ENCODE measurements at regions not wholly inside any gene's neighbourhood (a gene's known extent, or its start where the extent isn't known, plus 50 kb on each side); places are given as distances from the start of the nearest gene placed in this dataset.
"Not testable (repeated sequence)": the region's sequence is repeated elsewhere in the genome, so short reads cannot be mapped to it uniquely, and the experiment has no call there.

GRCh38 chr3:28110869-28111268 is 130.6 kb upstream of the CMC1 start:
- no peak for DNase-seq

GRCh38 chr3:28114893-28115292 is 126.5 kb upstream of the CMC1 start:
- no peak for DNase-seq

DNA sequence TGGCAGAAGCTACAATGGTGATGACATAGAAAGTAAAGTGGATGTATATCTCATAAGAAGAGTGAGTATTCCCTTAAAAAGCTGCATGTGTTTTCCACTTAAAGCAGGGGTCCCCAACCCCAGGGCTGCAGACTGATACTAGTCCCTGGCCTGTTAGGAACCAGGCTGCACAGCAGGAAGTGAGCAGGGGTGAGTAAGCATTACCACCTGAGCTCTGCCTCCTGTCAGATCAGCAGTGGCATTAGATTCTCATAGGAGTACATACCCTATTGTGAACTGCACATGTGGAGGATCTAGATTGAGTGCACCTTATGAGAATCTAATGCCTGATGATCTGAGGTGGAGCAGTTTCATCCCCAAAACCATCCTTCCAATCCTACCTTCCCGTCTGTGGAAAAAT is 126.1 kb upstream of the CMC1 start:
- no peak for DNase-seq

DNA sequence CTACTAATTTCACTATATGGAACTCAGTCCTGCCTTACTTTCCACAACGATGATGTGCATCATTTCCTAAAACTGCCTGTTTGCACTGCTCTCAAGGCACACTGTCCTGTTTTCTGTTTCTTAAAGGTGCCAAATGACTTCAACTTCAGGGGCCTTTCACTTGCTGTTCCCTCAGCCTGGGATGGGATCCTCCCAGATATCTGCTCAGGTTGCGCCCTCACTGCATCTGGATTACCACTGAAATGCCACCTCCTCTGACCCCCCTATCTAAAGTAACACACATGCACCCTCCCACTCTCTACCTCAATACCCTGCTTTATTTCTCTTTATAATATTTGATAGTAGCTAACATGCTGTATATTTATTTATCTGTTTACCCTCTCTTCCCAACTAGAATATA is 123.8 kb upstream of the CMC1 start:
- DNase-seq, result no peak

DNA sequence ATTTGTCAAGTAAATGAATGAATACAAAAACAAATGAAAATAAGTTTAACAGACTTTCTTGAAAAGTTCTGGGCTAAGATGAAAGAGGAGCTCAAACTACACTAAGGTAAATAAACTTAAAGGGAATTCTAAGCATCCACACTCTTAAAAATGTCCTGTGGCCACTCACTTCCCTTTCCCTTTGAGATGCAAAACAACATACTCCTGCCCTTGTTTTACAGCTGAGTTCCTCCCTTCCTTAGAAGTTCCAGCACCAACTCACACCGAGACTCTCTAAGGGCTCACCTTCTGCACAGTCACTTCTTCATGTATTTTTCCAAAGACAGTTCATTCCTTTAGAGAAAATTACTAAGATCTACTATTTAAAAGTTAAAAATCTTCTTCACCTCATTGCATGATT is 123.3 kb upstream of the CMC1 start:
- DNase-seq, result no peak

GRCh38 chr3:28122227-28122626 is 119.2 kb upstream of the CMC1 start:
- DNase-seq, result no peak

DNA sequence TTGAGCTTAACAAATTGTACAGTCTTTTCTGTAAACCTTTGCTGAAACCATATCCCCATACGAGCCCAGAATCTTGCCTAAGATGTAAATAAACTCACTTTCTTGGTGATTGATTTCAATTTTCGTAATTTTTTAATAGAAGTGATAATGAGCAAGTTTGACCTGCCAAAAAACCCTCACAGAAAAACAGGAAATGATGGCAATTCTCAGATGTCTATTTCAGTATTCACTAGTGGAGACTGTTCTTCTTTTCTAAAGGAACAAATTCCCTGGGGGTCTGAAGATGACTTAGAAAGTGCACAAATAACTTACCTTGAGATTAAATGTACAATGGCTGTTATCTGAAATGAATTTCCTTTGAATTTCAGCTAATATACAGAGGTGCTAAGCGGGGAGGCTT is 116.5 kb upstream of the CMC1 start:
- DNase-seq, result no peak

DNA sequence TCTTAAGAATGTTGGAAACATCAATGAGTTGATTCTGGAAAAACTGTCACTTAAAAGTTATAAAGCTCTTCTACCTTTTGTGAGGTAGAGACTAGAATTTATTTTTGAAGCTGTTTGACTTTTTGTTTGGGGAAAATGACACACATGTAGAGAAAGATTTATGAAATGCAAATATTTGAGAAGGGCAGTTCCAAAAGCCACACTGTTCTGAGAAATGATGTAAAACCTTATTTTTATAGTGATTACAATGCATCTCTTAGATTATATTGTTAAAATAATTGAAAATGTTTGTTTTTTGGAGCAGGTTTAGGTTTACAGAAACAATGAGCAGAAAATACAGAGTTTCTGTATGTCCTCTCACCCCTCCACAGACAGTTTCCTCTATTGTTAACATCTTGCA is 116.1 kb upstream of the CMC1 start:
- no peak for DNase-seq

DNA sequence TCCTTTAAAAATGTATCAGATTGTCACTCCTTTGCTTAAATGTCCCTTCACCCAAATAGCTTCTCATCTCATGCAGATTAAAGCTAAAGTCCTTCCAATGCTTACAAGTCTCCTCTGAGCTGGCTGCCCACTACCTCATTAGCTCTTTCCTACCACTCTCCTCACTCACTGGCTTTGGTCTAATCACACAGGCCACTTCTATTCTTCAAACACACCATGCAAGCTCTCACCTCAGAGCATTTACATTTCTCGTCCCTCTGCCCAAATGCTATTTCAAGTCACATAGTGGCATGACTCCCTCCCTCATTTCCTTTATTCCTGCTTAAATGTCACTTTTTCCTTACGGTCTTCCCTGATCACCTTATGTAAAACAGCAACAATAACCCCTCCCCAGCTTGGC is 110.6 kb upstream of the CMC1 start:
- DNase-seq, result no peak

- DNase-seq, result no peak
Observed at GRCh38 chr3:28132941-28133340, 108.5 kb upstream of the CMC1 start.

GRCh38 chr3:28134198-28134597 is 107.2 kb upstream of the CMC1 start:
- no peak for DNase-seq

- DNase-seq, result no peak
Observed at GRCh38 chr3:28134792-28135375, 106.5 kb upstream of the CMC1 start.

DNA sequence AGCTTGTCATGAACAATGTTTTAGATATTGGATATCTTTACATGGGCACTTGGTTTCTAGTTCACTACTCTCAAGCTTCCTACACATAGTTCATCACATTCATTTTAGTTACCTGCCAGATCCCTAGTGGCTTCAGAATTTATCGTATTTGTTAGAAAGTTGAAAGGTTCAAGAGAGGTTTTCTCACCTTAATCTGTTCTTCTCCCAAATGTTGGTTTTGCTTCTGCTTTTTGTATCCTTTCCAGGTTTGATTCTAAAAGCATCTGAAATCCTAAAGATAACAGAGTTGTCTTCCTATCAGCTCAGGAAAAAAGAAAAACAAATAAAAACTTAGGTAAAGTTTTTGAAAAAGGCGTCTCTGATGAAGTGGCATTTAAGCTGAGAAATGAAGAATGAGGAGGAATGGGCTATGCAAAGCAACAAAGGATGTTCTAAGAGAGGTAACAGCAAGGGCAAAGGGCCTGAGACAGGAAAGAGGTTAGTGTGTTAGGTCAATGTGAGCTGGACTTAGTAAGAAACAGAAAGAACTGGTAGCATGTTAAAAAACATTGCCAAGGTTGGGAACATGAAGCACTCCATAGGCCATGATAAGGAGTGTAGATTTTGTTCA is 104.7 kb upstream of the CMC1 start:
- no peak for DNase-seq

- no peak for DNase-seq
Observed at GRCh38 chr3:28138043-28138610, 103.3 kb upstream of the CMC1 start.

- no peak for DNase-seq
Observed at GRCh38 chr3:28139288-28139687, 102.1 kb upstream of the CMC1 start.

GRCh38 chr3:28139967-28140634 is 101.3 kb upstream of the CMC1 start:
- DNase-seq, result no peak

DNA sequence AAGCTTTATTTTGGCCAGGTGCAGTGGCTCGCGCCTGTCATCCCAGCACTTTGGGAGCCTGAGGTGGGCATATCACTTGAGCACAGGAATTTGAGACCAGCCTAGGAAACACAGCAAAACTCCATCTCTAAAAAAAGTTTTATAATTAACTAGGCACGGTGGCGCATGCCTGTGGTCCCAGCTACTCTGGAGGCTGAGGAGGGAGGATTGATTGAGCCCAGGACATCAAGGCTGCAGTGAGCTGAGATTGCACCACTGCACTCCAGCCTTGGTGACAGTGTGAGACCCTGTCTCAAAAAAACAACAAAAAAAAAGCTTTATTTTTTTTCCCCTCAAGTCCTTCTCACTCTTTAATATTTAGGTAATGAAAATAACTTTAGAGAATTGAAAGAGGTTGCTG is 100.8 kb upstream of the CMC1 start:
- no peak for DNase-seq

DNA sequence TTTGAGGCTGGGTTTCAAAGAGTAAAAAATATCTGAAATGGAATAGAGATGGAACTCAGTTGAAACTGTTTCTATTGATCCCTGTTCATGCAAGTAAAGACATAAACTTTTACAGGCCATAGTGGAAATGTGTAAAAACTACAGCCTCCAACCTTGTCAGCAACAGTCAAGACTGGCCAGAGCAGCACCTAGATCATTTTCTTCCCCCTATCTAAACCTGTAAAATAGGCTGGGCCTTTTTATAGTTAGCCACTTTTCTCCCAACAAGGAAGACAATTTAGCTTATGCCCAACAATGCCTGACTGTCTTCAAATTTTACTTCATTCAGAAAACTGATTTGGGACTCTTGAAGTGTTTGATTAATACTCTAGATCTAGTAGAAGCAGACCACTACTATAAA is 91.5 kb upstream of the CMC1 start:
- no peak for DNase-seq

DNA sequence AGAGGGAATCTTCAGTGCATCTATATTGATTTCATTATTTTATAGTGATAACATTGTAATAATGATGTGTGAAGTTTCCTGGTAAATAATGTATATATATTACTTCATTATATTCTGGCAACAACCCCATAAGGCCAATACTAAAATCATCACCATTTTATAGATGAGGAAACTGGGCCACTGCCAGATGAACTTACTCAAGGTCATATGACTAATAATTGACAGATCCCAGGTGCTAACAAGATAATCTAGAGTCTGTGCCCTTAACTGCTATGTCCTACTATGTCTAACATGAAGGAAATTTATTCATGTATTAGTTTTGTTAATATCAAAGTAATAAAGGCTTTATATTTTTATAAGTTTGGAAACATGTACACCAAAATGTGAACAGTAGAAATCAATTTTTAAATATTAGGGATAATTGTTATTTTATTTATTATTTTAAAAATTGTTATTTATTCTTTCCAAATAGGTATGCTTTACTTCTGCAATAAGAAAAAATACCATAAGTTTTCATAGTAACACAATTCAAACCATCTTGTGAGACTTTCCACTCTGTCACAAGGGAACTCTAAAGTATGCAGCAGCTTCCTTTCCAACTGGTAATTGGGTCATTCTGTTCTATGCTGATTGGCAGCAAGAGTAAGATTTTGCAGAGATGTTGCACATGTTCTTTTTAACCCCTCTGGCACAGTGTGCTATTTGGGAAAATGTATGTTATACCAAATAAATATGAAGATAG is 90.8 kb upstream of the CMC1 start:
- no peak for DNase-seq

GRCh38 chr3:28151207-28151550 is 90.2 kb upstream of the CMC1 start:
- no peak for DNase-seq

- DNase-seq, result peak; percentile 62
Observed at GRCh38 chr3:28151608-28152228, 89.7 kb upstream of the CMC1 start.

DNA sequence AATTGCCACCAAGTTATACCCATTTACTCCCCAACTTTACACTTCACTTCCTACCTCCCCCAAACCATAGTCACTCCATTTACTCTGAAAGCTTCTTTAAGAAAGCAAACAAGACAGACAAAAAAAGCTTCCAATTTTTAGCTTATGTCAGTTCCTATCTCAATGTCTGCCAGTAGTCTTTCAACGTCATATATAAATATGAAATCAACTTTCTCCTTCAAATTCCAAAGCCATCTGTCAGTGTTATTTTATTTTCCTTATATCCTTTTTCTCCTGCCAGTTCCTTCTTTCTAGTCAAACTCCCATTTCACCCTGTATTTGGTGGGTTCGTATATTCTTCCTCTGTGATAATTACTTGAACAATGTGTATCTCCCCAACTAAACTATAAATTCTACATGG is 85.8 kb upstream of the CMC1 start:
- no peak for DNase-seq

GRCh38 chr3:28156599-28156998 is 84.8 kb upstream of the CMC1 start:
- DNase-seq, result not testable (repeated sequence)

All from inflammatory macrophage treated with lipopolysaccharide for 4 hours (primary cell).